ENCODE measurements at regions not wholly inside any gene's neighbourhood (a gene's known extent, or its start where the extent isn't known, plus 50 kb on each side); places are given as distances from the start of the nearest gene placed in this dataset.
"Not testable (repeated sequence)": the region's sequence is repeated elsewhere in the genome, so short reads cannot be mapped to it uniquely, and the experiment has no call there.

GRCh38 chr10:128567551-128567950, 441.3 kb upstream of the MKI67 start:
- no peak for DNase-seq

GRCh38 chr10:128568041-128568440, 441.8 kb upstream of the MKI67 start:
- DNase-seq: no peak

GRCh38 chr10:128568491-128568890, 442.3 kb upstream of the MKI67 start:
- DNase-seq: no peak

- DNase-seq: no peak
These were observed 443.0 kb upstream of the MKI67 start for GRCh38 chr10:128568990-128569945.

GRCh38 chr10:128570319-128570995, 444.2 kb upstream of the MKI67 start:
- DNase-seq: no peak

GRCh38 chr10:128571071-128571470, 444.8 kb upstream of the MKI67 start:
- no peak for DNase-seq

GRCh38 chr10:128571745-128572144, 445.5 kb upstream of the MKI67 start:
- no peak for DNase-seq

- DNase-seq: no peak
These were observed 446.5 kb upstream of the MKI67 start for GRCh38 chr10:128572696-128573095.

GRCh38 chr10:128573281-128573845, 447.1 kb upstream of the MKI67 start:
- no peak for DNase-seq

GRCh38 chr10:128573986-128574385, 447.8 kb upstream of the MKI67 start:
- no peak for DNase-seq

GRCh38 chr10:128574581-128575210, 448.5 kb upstream of the MKI67 start:
- DNase-seq: no peak

GRCh38 chr10:128575761-128576160, 449.5 kb upstream of the MKI67 start:
- DNase-seq: no peak

GRCh38 chr10:128576336-128576735, 450.1 kb upstream of the MKI67 start:
- DNase-seq: no peak

GRCh38 chr10:128576943-128577670, 450.9 kb upstream of the MKI67 start:
- no peak for DNase-seq

GRCh38 chr10:128577958-128578750, 451.9 kb upstream of the MKI67 start:
- no peak for DNase-seq

GRCh38 chr10:128578766-128579165, 452.5 kb upstream of the MKI67 start:
- DNase-seq: no peak

GRCh38 chr10:128579280-128579865, 453.1 kb upstream of the MKI67 start:
- DNase-seq: no peak

- DNase-seq: no peak
These were observed 453.7 kb upstream of the MKI67 start for GRCh38 chr10:128579901-128580300.

GRCh38 chr10:128583125-128583524, 456.9 kb upstream of the MKI67 start:
- not testable (repeated sequence) for DNase-seq

GRCh38 chr10:128586599-128586998, 460.4 kb upstream of the MKI67 start:
- not testable (repeated sequence) for DNase-seq

GRCh38 chr10:128587689-128588088, 461.5 kb upstream of the MKI67 start:
- DNase-seq: no peak

Data from CD4-positive, alpha-beta T cell treated with Interleukin-4 for 1 hour (primary cell).